ENCODE measurements at regions not wholly inside any gene's neighbourhood (a gene's known extent, or its start where the extent isn't known, plus 50 kb on each side); places are given as distances from the start of the nearest gene placed in this dataset.

DNA sequence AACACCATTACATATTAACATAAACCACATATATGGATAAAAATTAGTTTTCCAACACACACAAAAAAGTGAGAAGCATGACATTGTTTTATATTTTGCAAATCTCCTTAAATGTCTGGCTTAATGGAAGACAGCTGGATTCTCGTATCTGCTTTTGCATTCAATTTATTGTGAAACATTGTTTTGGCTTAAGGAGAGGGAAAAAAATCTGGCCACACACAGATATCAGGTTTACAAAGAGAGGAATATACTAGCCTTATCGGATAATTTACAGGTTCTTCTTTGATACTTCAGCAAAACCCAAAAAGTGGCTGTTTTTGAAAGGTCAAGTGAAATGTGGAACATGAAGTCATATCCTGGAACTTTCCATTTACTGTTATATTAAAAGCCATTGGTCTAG, 523.5 kb upstream of the ARGLU1 start:
- H3K4me3 ChIP-seq (ENCODE audit: low read length), result no peak overlapping the region
- intact Hi-C loops (cut with micrococcal nuclease), result no loop called here
- H3K4me3 Mint-ChIP-seq, result no peak overlapping the region
- 94% methylated on average over 2 of the region's 2 CpGs for WGBS (ENCODE audit: insufficient coverage)
- no peak for DNase-seq
- no peaks in the 10 kb centered on the region for H3K27me3 ChIP-seq (ENCODE audit: control insufficient read depth, insufficient read depth, low read length)
- no peak for ATAC-seq
- H3K27ac Mint-ChIP-seq, result no peak overlapping the region
- H3K36me3 Mint-ChIP-seq, result no peaks in the 10 kb centered on the region
- H3K36me3 ChIP-seq (ENCODE audit: control insufficient read depth, insufficient read depth, low read length), result no peaks in the 10 kb centered on the region
- H3K9me3 Mint-ChIP-seq, result peaks cover 0 to 2% of the 10 kb centered on the region in 2 donors
- no peaks in the 10 kb centered on the region for H3K4me1 Mint-ChIP-seq
- H3K4me1 ChIP-seq (ENCODE audit: control insufficient read depth, insufficient read depth, low read length), result no peaks in the 10 kb centered on the region
- H3K9me3 ChIP-seq (ENCODE audit: control insufficient read depth, insufficient read depth, low read length), result no peaks in the 10 kb centered on the region
- H3K27ac ChIP-seq (ENCODE audit: low read length), result no peak overlapping the region
- no peak for TF ChIP-seq CTCF (IDR thresholded peaks at IDR 0.05)
- no peaks in the 10 kb centered on the region for H3K27me3 Mint-ChIP-seq (ENCODE audit: low read depth in 2 of 2)

DNA sequence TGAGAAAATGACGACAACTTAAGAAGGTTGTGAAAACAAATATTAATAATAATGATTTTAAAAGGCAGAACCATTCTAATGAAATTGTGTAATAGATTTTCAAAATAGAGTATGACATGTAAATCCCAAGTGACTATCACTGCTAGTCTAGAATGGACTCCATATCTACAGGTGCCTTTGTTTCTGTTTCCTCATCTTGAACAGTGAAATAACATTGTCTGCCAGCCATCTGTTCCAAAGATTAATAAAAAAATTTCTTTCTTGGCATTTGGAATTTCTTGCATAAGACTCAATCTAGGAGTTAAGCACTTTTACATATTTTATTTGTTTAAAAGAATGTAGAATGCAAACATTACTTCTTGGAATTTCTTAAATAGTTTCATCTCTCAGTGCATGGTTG, 520.1 kb upstream of the ARGLU1 start:
- no peaks in the 10 kb centered on the region for H3K4me1 ChIP-seq (ENCODE audit: control insufficient read depth, insufficient read depth, low read length)
- Mint-ChIP-seq H3K4me1 (no peaks in the 10 kb centered on the region), H3K27me3 (ENCODE audit: low read depth in 2 of 2) (no peaks in the 10 kb centered on the region), H3K27ac (no peak overlapping the region), H3K36me3 (no peaks in the 10 kb centered on the region), H3K4me3 (no peak overlapping the region), H3K9me3 (peaks cover 0 to 2% of the 10 kb centered on the region in 2 donors)
- no peaks in the 10 kb centered on the region for H3K27me3 ChIP-seq (ENCODE audit: control insufficient read depth, insufficient read depth, low read length)
- H3K9me3 ChIP-seq (ENCODE audit: control insufficient read depth, insufficient read depth, low read length), result no peaks in the 10 kb centered on the region
- ATAC-seq, result no peak
- intact Hi-C loops (cut with micrococcal nuclease), result no loop called here
- WGBS (ENCODE audit: insufficient coverage), result 88% methylated on average over 1 of the region's 1 CpG
- no peak overlapping the region for H3K4me3 ChIP-seq (ENCODE audit: low read length)
- H3K36me3 ChIP-seq (ENCODE audit: control insufficient read depth, insufficient read depth, low read length), result no peaks in the 10 kb centered on the region
- no peak for DNase-seq
- H3K27ac ChIP-seq (ENCODE audit: low read length), result no peak overlapping the region
- TF ChIP-seq CTCF (IDR thresholded peaks at IDR 0.05), result no peak

- Mint-ChIP-seq H3K9me3 (peaks cover 17 to 22% of the 10 kb centered on the region in 2 donors), H3K36me3 (no peaks in the 10 kb centered on the region), H3K27ac (no peak overlapping the region), H3K27me3 (ENCODE audit: low read depth in 2 of 2) (no peaks in the 10 kb centered on the region), H3K4me1 (no peaks in the 10 kb centered on the region), H3K4me3 (no peak overlapping the region)
- H3K4me1 ChIP-seq (ENCODE audit: control insufficient read depth, insufficient read depth, low read length), result no peaks in the 10 kb centered on the region
- ATAC-seq (no peak), DNase-seq (no peak)
- intact Hi-C loops (cut with micrococcal nuclease), result no loop called here
- H3K4me3 ChIP-seq (ENCODE audit: low read length), result no peak overlapping the region
- no peaks in the 10 kb centered on the region for H3K27me3 ChIP-seq (ENCODE audit: control insufficient read depth, insufficient read depth, low read length)
- no peak for TF ChIP-seq CTCF (IDR thresholded peaks at IDR 0.05)
- 67% methylated on average over 1 of the region's 1 CpG for WGBS (ENCODE audit: insufficient coverage)
- no peak overlapping the region for H3K27ac ChIP-seq (ENCODE audit: low read length)
- peaks cover 3% of the 10 kb centered on the region for H3K9me3 ChIP-seq (ENCODE audit: control insufficient read depth, insufficient read depth, low read length)
- no peaks in the 10 kb centered on the region for H3K36me3 ChIP-seq (ENCODE audit: control insufficient read depth, insufficient read depth, low read length)
These were observed 511.6 kb upstream of the ARGLU1 start for GRCh38 chr13:107079423-107080049.

DNA sequence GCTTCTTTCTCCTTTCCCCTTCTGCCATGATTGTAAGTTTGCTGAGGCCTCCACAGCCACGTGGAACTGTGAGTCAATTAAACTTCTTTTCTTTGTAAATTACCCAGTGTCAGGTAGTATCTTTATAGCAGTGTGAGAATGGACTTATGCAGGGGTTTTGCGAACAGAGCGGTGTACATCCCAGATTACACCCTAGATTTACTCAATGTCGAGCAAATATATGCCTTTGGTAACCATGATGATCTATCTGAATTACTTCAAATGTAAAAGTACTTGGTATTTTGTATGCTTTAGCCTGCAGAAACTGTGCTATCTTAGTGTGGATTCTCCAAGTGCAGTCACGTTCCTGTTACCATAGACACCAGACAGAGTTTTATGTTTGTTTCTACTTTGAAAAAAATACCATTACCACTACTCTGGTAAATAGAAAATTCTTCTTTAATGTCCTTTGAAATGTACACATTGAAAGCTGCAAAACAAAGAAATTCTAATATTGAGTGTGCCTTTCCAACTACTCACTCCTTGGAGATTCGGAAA, 510.4 kb upstream of the ARGLU1 start:
- no peak for TF ChIP-seq CTCF (IDR thresholded peaks at IDR 0.05)
- intact Hi-C loops (cut with micrococcal nuclease), result no loop called here
- DNase-seq (no peak), ATAC-seq (no peak)
- Histone ChIP-seq H3K9me3 (ENCODE audit: control insufficient read depth, insufficient read depth, low read length) (peaks cover 3% of the 10 kb centered on the region), H3K27ac (ENCODE audit: low read length) (no peak overlapping the region), H3K4me3 (ENCODE audit: low read length) (no peak overlapping the region), H3K4me1 (ENCODE audit: control insufficient read depth, insufficient read depth, low read length) (no peaks in the 10 kb centered on the region), H3K36me3 (ENCODE audit: control insufficient read depth, insufficient read depth, low read length) (no peaks in the 10 kb centered on the region), H3K27me3 (ENCODE audit: control insufficient read depth, insufficient read depth, low read length) (no peaks in the 10 kb centered on the region)
- Mint-ChIP-seq H3K27me3 (ENCODE audit: low read depth in 2 of 2) (no peaks in the 10 kb centered on the region), H3K4me3 (no peak overlapping the region), H3K9me3 (peaks cover 19 to 22% of the 10 kb centered on the region in 2 donors), H3K36me3 (no peaks in the 10 kb centered on the region), H3K27ac (no peak overlapping the region), H3K4me1 (no peaks in the 10 kb centered on the region)
- 82% methylated on average over 5 of the region's 6 CpGs for WGBS (ENCODE audit: insufficient coverage)

Measured in natural killer cell (primary cell).